ENCODE measurements at regions not wholly inside any gene's neighbourhood (a gene's known extent, or its start where the extent isn't known, plus 50 kb on each side); places are given as distances from the start of the nearest gene placed in this dataset.

GRCh38 chr20:24863356-24863755 lies 85.7 kb upstream of the CST7 start:
- no peak for TF ChIP-seq CTCF (IDR thresholded peaks at IDR 0.05; ENCODE audit: low read depth, low read length)
- H3K4me3 ChIP-seq (ENCODE audit: low read depth, low read length): no peak overlapping the region

DNA sequence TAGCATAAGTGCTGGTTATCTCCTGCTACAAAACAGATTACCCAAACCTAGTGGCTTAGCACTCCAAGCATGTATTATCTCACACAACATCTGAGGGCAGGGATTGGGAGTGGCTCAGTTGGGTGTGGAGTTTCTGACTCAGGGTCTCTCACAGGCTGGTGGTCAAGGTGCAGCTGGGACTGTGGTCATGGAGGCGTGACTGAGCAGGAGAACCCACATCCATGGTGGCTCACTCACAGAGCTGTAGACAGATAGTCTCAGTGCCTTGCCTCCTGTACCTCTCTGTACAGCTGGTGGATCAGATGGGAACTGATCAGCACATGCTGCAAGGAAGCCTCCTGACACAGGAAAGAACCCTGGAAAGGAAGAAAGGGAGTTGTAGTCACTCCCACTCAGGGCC lies 83.1 kb upstream of the CST7 start:
- TF ChIP-seq CTCF (IDR thresholded peaks at IDR 0.05; ENCODE audit: low read depth, low read length): no peak
- no peak overlapping the region for H3K4me3 ChIP-seq (ENCODE audit: low read depth, low read length)

DNA sequence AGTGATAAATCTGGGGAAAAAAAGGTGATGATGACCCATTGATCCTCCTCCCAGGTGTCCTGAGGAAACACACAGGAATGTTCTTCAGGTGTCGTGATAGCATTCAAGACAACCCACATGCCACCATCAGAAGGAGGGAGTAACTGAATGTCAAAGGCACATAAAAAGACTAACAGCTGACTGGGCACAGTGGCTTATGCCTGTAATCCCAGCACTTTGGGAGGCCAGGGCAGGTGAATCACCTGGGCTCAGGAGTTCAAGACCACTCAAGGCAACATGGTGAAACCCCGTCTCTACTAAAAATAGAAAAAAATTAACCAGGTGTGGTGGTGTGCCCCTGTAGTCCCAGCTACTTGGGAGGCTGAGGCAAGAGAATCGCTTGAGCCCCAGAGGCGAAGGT lies 82.3 kb upstream of the CST7 start:
- no peak for TF ChIP-seq CTCF (IDR thresholded peaks at IDR 0.05; ENCODE audit: low read depth, low read length)
- H3K4me3 ChIP-seq (ENCODE audit: low read depth, low read length): no peak overlapping the region

DNA sequence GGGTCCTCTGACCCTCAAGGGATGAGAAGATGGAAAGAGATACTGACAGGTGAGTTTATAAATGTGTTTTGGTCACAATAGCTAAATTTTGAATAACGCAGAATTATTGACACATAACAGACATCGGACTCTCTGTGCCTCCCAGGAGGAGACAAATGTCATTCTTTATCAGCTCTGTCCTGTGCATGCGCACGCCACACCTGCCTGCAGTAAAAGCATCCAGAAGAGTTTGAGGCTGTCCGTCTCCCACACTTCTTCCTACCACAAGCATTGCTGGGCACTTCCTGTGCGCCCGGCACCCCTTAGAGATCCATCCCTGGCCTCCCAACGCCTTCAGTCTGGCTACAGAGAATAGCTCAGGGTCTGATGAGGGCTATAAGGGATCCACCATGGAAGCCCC lies 81.5 kb upstream of the CST7 start:
- TF ChIP-seq CTCF (IDR thresholded peaks at IDR 0.05; ENCODE audit: low read depth, low read length): no peak
- no peak overlapping the region for H3K4me3 ChIP-seq (ENCODE audit: low read depth, low read length)

DNA sequence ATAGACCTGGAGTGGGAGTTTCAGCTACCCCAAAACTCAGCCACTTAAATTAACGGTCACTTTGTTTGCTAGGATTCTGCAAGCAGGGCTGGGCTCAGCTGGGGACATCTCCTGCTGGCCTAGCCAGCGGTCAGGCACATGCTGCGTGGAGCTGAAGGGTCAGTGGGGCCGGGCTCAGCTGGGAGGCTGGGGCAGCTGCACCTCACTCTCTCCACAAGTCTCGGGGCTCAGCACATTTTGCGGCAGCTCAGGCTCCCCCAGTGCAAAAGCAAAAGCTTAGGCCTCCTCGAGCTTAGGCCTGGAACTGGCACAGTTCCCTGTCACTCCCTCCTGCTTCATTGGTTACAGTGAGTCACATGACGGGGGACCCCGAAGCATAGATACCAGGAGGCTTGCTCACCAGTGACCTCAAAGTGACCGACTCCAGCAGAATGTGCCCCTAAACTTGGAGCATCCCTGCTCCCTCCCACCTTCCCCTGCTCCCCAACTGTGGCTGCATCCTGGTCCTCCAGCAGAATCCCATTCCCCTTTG lies 80.6 kb upstream of the CST7 start:
- TF ChIP-seq CTCF (IDR thresholded peaks at IDR 0.05; ENCODE audit: low read depth, low read length): no peak
- H3K4me3 ChIP-seq (ENCODE audit: low read depth, low read length): no peak overlapping the region

GRCh38 chr20:24868959-24869358 lies 80.1 kb upstream of the CST7 start:
- no peak for TF ChIP-seq CTCF (IDR thresholded peaks at IDR 0.05; ENCODE audit: low read depth, low read length)
- no peak overlapping the region for H3K4me3 ChIP-seq (ENCODE audit: low read depth, low read length)

DNA sequence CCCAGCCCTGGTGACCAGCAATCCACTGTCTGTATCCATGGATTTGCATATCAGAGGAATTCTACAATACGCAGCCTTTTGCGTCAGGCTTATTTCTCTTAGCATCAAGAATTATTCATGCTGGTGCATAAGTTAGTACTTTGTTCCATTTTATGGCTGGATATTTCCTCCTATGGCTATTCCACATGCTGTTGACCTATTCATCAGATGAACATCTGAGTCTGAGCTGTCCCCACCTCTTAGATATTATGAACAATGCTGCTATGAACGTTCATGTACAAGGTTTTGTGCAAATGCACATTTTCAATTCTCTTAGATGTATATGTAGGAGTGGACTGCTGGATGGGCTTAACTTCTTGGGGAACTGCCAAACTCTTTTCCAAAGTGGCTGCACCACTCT lies 79.0 kb upstream of the CST7 start:
- TF ChIP-seq CTCF (IDR thresholded peaks at IDR 0.05; ENCODE audit: low read depth, low read length): no peak
- H3K4me3 ChIP-seq (ENCODE audit: low read depth, low read length): no peak overlapping the region
